ENCODE measurements at regions not wholly inside any gene's neighbourhood (a gene's known extent, or its start where the extent isn't known, plus 50 kb on each side); places are given as distances from the start of the nearest gene placed in this dataset.

- H3T11ph ChIP-seq (ENCODE audit: low read length): no peak overlapping the region
- H3K79me1 ChIP-seq (ENCODE audit: insufficient read depth, low read depth, low read length, poor library complexity, severe bottlenecking): no peaks in the 10 kb centered on the region
- no peak overlapping the region for H2BK12ac ChIP-seq (ENCODE audit: insufficient read length, low read depth, low read length)
- H2AFZ ChIP-seq (ENCODE audit: low read length): no peak overlapping the region
- Mint-ChIP-seq H3K4me1 (peaks cover 7 to 8% of the 10 kb centered on the region in 2 experiments), H3K27ac (no peak overlapping the region), H3K27me3 (ENCODE audit: low read depth) (no peaks in the 10 kb centered on the region), H3K4me3 (no peak overlapping the region), H3K36me3 (ENCODE audit: insufficient read depth in 1 of 3, low read depth in 3 of 3) (no peaks in the 10 kb centered on the region), H3K9me3 (no peaks in the 10 kb centered on the region)
- no peak overlapping the region for H2BK20ac ChIP-seq (ENCODE audit: low read depth, low read length, poor library complexity, severe bottlenecking)
- no peaks in the 10 kb centered on the region for H3K79me2 ChIP-seq (ENCODE audit: insufficient read depth, low read length)
- no peak overlapping the region for H2BK120ac ChIP-seq (ENCODE audit: low read depth, low read length, poor library complexity, severe bottlenecking)
- H3K56ac ChIP-seq (ENCODE audit: insufficient read length, low read depth, low read length): no peak overlapping the region
- H3K27me3 ChIP-seq (ENCODE audit: insufficient read depth, low read length): no peaks in the 10 kb centered on the region
- H3K9ac ChIP-seq (ENCODE audit: extremely low read depth, insufficient read length, low read length): no peak overlapping the region
- H3K4me1 ChIP-seq (ENCODE audit: insufficient read depth, low read length): no peaks in the 10 kb centered on the region
- no peak for TF ChIP-seq CTCF (conservative IDR thresholded peaks at IDR 0.05)
- no peak overlapping the region for H3K18ac ChIP-seq (ENCODE audit: insufficient read length, low read depth, low read length)
- no peak overlapping the region for H2BK5ac ChIP-seq (ENCODE audit: insufficient read length, low read length)
- no peaks in the 10 kb centered on the region for H4K20me1 ChIP-seq (ENCODE audit: control insufficient read depth, insufficient read depth, insufficient read length)
- H3K27ac ChIP-seq (ENCODE audit: insufficient read length, low read depth, low read length): no peak overlapping the region
- H2BK15ac ChIP-seq (ENCODE audit: low read depth, low read length): no peak overlapping the region
- H3K14ac ChIP-seq (ENCODE audit: insufficient read depth, low read length): no peak overlapping the region
- H4K8ac ChIP-seq (replicated peaks; ENCODE audit: insufficient read length, low read depth, low read length): no peak overlapping the region
- no peak overlapping the region for H4K91ac ChIP-seq (ENCODE audit: insufficient read length, low read depth, low read length)
- H4K5ac ChIP-seq (ENCODE audit: insufficient read length, low read depth, low read length): no peak overlapping the region
- H2AK5ac ChIP-seq (ENCODE audit: insufficient read length, low read length): no peak overlapping the region
- no peak overlapping the region for H3K4ac ChIP-seq (ENCODE audit: low read depth, low read length)
- no peak overlapping the region for H3K4me2 ChIP-seq (ENCODE audit: insufficient read depth, insufficient read length, low read length)
- H3K23me2 ChIP-seq (ENCODE audit: insufficient read length, low read depth, low read length, poor library complexity, severe bottlenecking): no peaks in the 10 kb centered on the region
- H3K9me3 ChIP-seq (ENCODE audit: control insufficient read depth, low read depth, low read length): no peaks in the 10 kb centered on the region
- DNase-seq: no peak
- H3K23ac ChIP-seq (ENCODE audit: insufficient read length, low read depth, low read length): no peak overlapping the region
Observed at GRCh38 chr6:153771577-153771976, 267.5 kb upstream of the OPRM1 start.
